ENCODE measurements at regions not wholly inside any gene's neighbourhood (a gene's known extent, or its start where the extent isn't known, plus 50 kb on each side); places are given as distances from the start of the nearest gene placed in this dataset.

- Mint-ChIP-seq H3K27ac (no peak overlapping the region), H3K4me1 (peaks cover 15% of the 10 kb centered on the region), H3K27me3 (ENCODE audit: insufficient read depth) (peaks cover 10% of the 10 kb centered on the region), H3K9me3 (no peaks in the 10 kb centered on the region), H3K36me3 (ENCODE audit: low read depth) (no peaks in the 10 kb centered on the region), H3K4me3 (no peak overlapping the region)
- WGBS, 2 experiments (ENCODE audit: insufficient coverage in 1 of 2, insufficient read length in 1 of 2): 95 to 100% methylated on average over 2 of the region's 2 CpGs
- H3K27ac ChIP-seq (ENCODE audit: low read depth, low read length): no peak overlapping the region
- H3K4me1 ChIP-seq (ENCODE audit: control insufficient read depth, insufficient read depth, low read length): peaks cover 7% of the 10 kb centered on the region
- TF ChIP-seq, protein P1, sequence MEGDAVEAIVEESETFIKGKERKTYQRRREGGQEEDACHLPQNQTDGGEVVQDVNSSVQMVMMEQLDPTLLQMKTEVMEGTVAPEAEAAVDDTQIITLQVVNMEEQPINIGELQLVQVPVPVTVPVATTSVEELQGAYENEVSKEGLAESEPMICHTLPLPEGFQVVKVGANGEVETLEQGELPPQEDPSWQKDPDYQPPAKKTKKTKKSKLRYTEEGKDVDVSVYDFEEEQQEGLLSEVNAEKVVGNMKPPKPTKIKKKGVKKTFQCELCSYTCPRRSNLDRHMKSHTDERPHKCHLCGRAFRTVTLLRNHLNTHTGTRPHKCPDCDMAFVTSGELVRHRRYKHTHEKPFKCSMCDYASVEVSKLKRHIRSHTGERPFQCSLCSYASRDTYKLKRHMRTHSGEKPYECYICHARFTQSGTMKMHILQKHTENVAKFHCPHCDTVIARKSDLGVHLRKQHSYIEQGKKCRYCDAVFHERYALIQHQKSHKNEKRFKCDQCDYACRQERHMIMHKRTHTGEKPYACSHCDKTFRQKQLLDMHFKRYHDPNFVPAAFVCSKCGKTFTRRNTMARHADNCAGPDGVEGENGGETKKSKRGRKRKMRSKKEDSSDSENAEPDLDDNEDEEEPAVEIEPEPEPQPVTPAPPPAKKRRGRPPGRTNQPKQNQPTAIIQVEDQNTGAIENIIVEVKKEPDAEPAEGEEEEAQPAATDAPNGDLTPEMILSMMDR (conservative IDR thresholded peaks at IDR 0.05): no peak
- H3K36me3 ChIP-seq (ENCODE audit: control insufficient read depth, insufficient read depth, low read length): no peaks in the 10 kb centered on the region
- no peaks in the 10 kb centered on the region for H3K27me3 ChIP-seq (ENCODE audit: control insufficient read depth, insufficient read depth, low read length, poor library complexity, severe bottlenecking)
- H3K9me3 ChIP-seq (ENCODE audit: control insufficient read depth, low read length): no peaks in the 10 kb centered on the region
- no peak for DNase-seq
- no peak overlapping the region for H3K4me3 ChIP-seq (ENCODE audit: low read length)
- H3K9ac ChIP-seq (ENCODE audit: extremely low read depth, low read length, poor library complexity, severe bottlenecking): no peak overlapping the region
These were observed 517.8 kb upstream of the CFAP20DC start for GRCh38 chr3:59567661-59568060.

DNA sequence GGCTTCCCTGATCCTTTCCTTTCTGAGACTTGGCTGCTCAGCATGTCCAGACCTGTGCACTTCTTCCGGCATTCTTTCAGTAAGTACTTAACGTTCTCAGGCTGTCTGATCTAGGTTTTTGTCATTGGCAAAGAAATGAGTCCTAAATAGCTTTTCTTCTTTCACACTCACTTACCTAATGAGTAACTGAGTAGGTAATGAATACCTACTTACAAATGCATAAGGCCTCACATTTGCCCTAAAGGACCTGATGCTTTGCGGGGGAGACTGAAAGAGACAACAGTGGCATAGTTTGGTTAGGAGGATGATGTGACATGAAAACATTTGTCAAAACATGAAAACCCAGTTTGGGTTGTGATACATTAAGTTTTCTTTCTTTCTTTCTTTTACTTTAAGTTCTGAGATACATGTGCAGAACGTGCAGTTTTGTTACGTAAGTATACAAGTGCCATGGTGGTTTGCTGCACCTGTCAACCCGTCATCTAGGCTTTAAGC, 516.7 kb upstream of the CFAP20DC start:
- H3K9me3 ChIP-seq (ENCODE audit: control insufficient read depth, low read length): no peaks in the 10 kb centered on the region
- no peak overlapping the region for H3K27ac Mint-ChIP-seq

GRCh38 chr3:59565125-59565524, 515.3 kb upstream of the CFAP20DC start:
- no peak overlapping the region for H3K27ac ChIP-seq (ENCODE audit: low read depth, low read length)
- 90 to 97% methylated on average over 2 of the region's 2 CpGs for WGBS, 2 experiments (ENCODE audit: insufficient coverage in 1 of 2, insufficient read length in 1 of 2)
- H3K9me3 Mint-ChIP-seq: no peaks in the 10 kb centered on the region

More for the DNA sequence above, 516.7 kb upstream of the CFAP20DC start:
- peaks cover 10% of the 10 kb centered on the region for H3K27me3 Mint-ChIP-seq (ENCODE audit: insufficient read depth)
- 93% methylated on average over 6 of the region's 6 CpGs; no CpG with 5 or more reads in 1 of the 2 experiments for WGBS, 2 experiments (ENCODE audit: insufficient coverage in 1 of 2, insufficient read length in 1 of 2)
- no peaks in the 10 kb centered on the region for H3K36me3 Mint-ChIP-seq (ENCODE audit: low read depth)
- no peaks in the 10 kb centered on the region for H3K36me3 ChIP-seq (ENCODE audit: control insufficient read depth, insufficient read depth, low read length)
- peaks cover 7% of the 10 kb centered on the region for H3K4me1 ChIP-seq (ENCODE audit: control insufficient read depth, insufficient read depth, low read length)
- peaks cover 15% of the 10 kb centered on the region for H3K4me1 Mint-ChIP-seq
- no peak overlapping the region for H3K4me3 Mint-ChIP-seq
- no peak for DNase-seq
- no peak overlapping the region for H3K4me3 ChIP-seq (ENCODE audit: low read length)
- TF ChIP-seq, protein P1 (conservative IDR thresholded peaks at IDR 0.05): no peak
- H3K27ac ChIP-seq (ENCODE audit: low read depth, low read length): no peak overlapping the region
- H3K27me3 ChIP-seq (ENCODE audit: control insufficient read depth, insufficient read depth, low read length, poor library complexity, severe bottlenecking): no peaks in the 10 kb centered on the region
- H3K9me3 Mint-ChIP-seq: no peaks in the 10 kb centered on the region
- H3K9ac ChIP-seq (ENCODE audit: extremely low read depth, low read length, poor library complexity, severe bottlenecking): no peak overlapping the region

More at GRCh38 chr3:59565125-59565524, 515.3 kb upstream of the CFAP20DC start:
- Mint-ChIP-seq H3K4me3 (no peak overlapping the region), H3K36me3 (ENCODE audit: low read depth) (no peaks in the 10 kb centered on the region), H3K27ac (no peak overlapping the region), H3K27me3 (ENCODE audit: insufficient read depth) (peaks cover 10% of the 10 kb centered on the region), H3K4me1 (peaks cover 6% of the 10 kb centered on the region)
- H3K4me3 ChIP-seq (ENCODE audit: low read length): no peak overlapping the region
- no peaks in the 10 kb centered on the region for H3K27me3 ChIP-seq (ENCODE audit: control insufficient read depth, insufficient read depth, low read length, poor library complexity, severe bottlenecking)
- no peaks in the 10 kb centered on the region for H3K36me3 ChIP-seq (ENCODE audit: control insufficient read depth, insufficient read depth, low read length)
- DNase-seq: no peak
- TF ChIP-seq, protein P1 (conservative IDR thresholded peaks at IDR 0.05): no peak
- peaks cover 5% of the 10 kb centered on the region for H3K4me1 ChIP-seq (ENCODE audit: control insufficient read depth, insufficient read depth, low read length)
- no peaks in the 10 kb centered on the region for H3K9me3 ChIP-seq (ENCODE audit: control insufficient read depth, low read length)
- no peak overlapping the region for H3K9ac ChIP-seq (ENCODE audit: extremely low read depth, low read length, poor library complexity, severe bottlenecking)

All from endodermal cell (in vitro differentiated cells).